ENCODE measurements at regions not wholly inside any gene's neighbourhood (a gene's known extent, or its start where the extent isn't known, plus 50 kb on each side); places are given as distances from the start of the nearest gene placed in this dataset.

DNA sequence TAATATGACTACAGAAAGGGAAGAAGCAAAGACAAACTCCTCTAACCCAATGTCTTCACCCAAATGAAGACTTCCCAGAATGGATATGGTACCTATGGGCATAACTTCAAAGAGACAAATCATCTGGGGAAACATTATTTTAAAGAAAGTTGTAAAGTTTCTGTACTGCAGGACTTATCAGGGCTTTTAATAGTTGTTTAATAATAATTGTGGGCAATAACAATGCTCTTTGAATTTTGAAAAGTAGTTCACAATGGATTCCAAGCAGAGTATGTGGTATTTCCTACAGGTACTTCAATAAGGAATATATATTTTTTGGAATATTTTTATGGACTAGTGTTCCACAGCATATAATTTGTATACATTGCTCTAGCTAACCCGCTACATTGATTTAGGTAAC lies 503.1 kb downstream of the MCTP2 start:
- Histone ChIP-seq H3K27me3 (no peaks in the 10 kb centered on the region), H3K36me3 (no peaks in the 10 kb centered on the region), H3K4me1 (ENCODE audit: low read depth) (no peaks in the 10 kb centered on the region), H3K9me3 (ENCODE audit: low read depth) (no peaks in the 10 kb centered on the region), H3K27ac (no peak overlapping the region), H3K4me3 (no peak overlapping the region)
- TF ChIP-seq, protein P1, sequence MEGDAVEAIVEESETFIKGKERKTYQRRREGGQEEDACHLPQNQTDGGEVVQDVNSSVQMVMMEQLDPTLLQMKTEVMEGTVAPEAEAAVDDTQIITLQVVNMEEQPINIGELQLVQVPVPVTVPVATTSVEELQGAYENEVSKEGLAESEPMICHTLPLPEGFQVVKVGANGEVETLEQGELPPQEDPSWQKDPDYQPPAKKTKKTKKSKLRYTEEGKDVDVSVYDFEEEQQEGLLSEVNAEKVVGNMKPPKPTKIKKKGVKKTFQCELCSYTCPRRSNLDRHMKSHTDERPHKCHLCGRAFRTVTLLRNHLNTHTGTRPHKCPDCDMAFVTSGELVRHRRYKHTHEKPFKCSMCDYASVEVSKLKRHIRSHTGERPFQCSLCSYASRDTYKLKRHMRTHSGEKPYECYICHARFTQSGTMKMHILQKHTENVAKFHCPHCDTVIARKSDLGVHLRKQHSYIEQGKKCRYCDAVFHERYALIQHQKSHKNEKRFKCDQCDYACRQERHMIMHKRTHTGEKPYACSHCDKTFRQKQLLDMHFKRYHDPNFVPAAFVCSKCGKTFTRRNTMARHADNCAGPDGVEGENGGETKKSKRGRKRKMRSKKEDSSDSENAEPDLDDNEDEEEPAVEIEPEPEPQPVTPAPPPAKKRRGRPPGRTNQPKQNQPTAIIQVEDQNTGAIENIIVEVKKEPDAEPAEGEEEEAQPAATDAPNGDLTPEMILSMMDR (IDR thresholded peaks at IDR 0.05; ENCODE audit: low read depth, low read length), result no peak
- DNase-seq (ENCODE audit: low read depth in 1 of 2, low spot score in 1 of 2), result no peak

DNA sequence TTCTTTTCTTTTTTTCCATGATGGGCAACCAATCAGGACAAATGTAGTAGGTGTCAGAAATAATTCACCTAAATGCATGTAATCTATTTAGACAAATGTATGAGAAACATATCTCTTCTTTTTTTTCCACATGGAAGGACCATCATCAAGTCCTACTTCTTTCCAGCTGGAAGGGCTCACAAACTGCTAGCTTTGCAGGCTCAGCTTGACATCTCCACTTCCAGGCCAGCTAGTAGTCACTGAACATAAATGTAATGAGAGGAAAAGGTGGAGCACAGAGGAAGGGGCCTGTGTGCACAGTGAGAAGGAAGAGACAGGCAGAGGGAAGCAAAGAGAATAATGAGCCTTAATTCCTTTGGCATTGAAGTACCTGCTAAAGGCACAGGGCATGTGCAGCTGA lies 504.9 kb downstream of the MCTP2 start:
- TF ChIP-seq, protein P1 (IDR thresholded peaks at IDR 0.05; ENCODE audit: low read depth, low read length), result no peak
- no peaks in the 10 kb centered on the region for H3K4me1 ChIP-seq (ENCODE audit: low read depth)
- H3K9me3 ChIP-seq (ENCODE audit: low read depth), result no peaks in the 10 kb centered on the region
- no peak for DNase-seq (ENCODE audit: low read depth in 1 of 2, low spot score in 1 of 2)
- no peak overlapping the region for H3K4me3 ChIP-seq
- H3K27me3 ChIP-seq, result no peaks in the 10 kb centered on the region
- no peak overlapping the region for H3K27ac ChIP-seq
- H3K36me3 ChIP-seq, result no peaks in the 10 kb centered on the region

DNA sequence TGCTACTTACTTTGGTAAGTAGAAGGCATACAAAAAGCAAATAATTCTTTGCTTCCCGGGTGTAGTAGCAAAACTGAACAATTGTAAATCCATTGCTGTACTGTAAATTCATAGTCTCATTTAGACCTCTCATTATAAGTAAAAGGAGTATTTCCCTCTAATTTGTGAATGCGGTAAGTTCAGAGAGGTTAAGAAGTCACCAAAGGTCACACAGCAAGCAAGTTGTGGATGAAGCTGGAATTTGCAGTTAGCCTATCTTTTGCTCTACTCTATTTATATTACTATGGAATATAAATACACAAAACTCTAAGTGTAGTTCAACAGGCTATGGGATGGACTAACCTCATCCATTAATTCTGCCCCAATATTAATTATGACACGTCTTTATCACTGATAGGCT lies 508.3 kb downstream of the MCTP2 start:
- H3K27ac ChIP-seq, result no peak overlapping the region
- no peak for DNase-seq (ENCODE audit: low read depth in 1 of 2, low spot score in 1 of 2)
- TF ChIP-seq, protein P1 (IDR thresholded peaks at IDR 0.05; ENCODE audit: low read depth, low read length), result no peak

DNA sequence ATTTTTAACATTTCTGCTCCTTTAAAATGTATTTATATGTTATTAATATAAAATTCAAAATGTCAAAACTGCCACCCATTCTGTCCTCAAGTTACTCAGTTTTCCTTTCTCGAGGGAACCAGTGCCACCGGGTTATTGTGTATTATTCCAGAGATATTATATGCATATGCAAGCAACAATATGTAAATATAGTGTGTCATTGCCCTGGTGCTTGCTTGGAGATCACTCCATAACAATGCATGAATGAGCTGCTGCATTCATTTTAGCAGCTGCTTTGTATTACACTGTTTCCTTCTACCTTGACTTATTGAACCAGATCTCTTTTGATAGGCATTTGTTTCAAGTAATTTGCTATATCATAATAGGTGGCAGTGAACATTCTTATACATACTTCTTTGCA lies 509.1 kb downstream of the MCTP2 start:
- TF ChIP-seq, protein P1 (IDR thresholded peaks at IDR 0.05; ENCODE audit: low read depth, low read length), result no peak
- H3K9me3 ChIP-seq (ENCODE audit: low read depth), result no peaks in the 10 kb centered on the region
- no peak overlapping the region for H3K27ac ChIP-seq
- H3K36me3 ChIP-seq, result no peaks in the 10 kb centered on the region
- peaks cover 2% of the 10 kb centered on the region for H3K4me1 ChIP-seq (ENCODE audit: low read depth)
- H3K27me3 ChIP-seq, result no peaks in the 10 kb centered on the region
- no peak overlapping the region for H3K4me3 ChIP-seq
- no peak for DNase-seq (ENCODE audit: low read depth in 1 of 2, low spot score in 1 of 2)

More for the DNA sequence above, 508.3 kb downstream of the MCTP2 start:
- Histone ChIP-seq H3K9me3 (ENCODE audit: low read depth) (no peaks in the 10 kb centered on the region), H3K36me3 (no peaks in the 10 kb centered on the region), H3K4me1 (ENCODE audit: low read depth) (no peaks in the 10 kb centered on the region), H3K27me3 (no peaks in the 10 kb centered on the region), H3K4me3 (no peak overlapping the region)

DNA sequence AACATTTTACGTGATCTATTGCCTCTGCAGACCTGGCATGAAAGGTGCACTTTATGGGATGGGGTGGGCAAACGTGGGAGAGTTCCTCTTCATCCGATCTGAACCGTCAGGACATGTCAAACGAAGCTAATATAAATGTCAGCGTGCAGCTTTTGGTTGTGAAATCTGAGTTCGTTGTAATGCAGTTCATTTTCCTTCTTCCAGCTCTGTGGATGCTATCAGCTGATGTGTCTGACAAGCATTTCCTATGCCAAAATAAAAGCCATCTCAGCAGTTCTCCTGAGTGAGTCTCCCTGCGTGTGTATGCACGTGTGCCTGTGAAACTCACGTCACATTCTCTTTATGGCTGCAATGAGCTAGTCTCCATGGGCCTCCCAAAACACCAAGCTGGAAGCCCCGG lies 512.3 kb downstream of the MCTP2 start:
- H3K4me1 ChIP-seq (ENCODE audit: low read depth), result peaks cover 2% of the 10 kb centered on the region
- no peaks in the 10 kb centered on the region for H3K36me3 ChIP-seq
- no peaks in the 10 kb centered on the region for H3K27me3 ChIP-seq
- TF ChIP-seq, protein P1 (IDR thresholded peaks at IDR 0.05; ENCODE audit: low read depth, low read length), result no peak
- DNase-seq (ENCODE audit: low read depth in 1 of 2, low spot score in 1 of 2), result no peak
- H3K27ac ChIP-seq, result no peak overlapping the region
- no peaks in the 10 kb centered on the region for H3K9me3 ChIP-seq (ENCODE audit: low read depth)
- H3K4me3 ChIP-seq, result no peak overlapping the region

All from cardiac muscle cell (in vitro differentiated cells and primary cell).